Lung (tissue), 11 donors: ENCODE measurements at regions not wholly inside any gene's neighbourhood (a gene's known extent, or its start where the extent isn't known, plus 50 kb on each side); places are given as distances from the start of the nearest gene placed in this dataset.

Source experiments
- ATAC-seq: fragments of 200-7000 bp; cut with Tn5 transposase; one replicate; pipeline ENCODE4 v1.9.1; 2020; ENCODE audit warnings: moderate number of reproducible peaks; ENCODE audit not compliant: insufficient read depth, low FRiP score
- DNase-seq, 3 donors: peaks; one replicate each; pipeline ENCODE4 v3.0.0-alpha.2; 2013 to 2017
- H3K27ac ChIP-seq, 2 donors: one replicate each; pipeline ENCODE4 v1.5.1; 2013; ENCODE audit warnings: mild to moderate bottlenecking in 2 of 2, moderate library complexity in 2 of 2, control low read depth in 1 of 2, inconsistent platforms in 1 of 2, low read depth in 1 of 2, low read length in 1 of 2
- H3K27me3 ChIP-seq, 3 donors: one replicate each; pipeline ENCODE4 v1.5.1; 2013; ENCODE audit warnings: low read length in 2 of 3; ENCODE audit not compliant: control insufficient read depth in 3 of 3, insufficient read depth in 3 of 3
- H3K36me3 ChIP-seq, 4 donors: one replicate each; pipeline ENCODE4 v1.5.1; 2013; ENCODE audit warnings: low read length in 4 of 4, mild to moderate bottlenecking in 1 of 4, moderate library complexity in 1 of 4; ENCODE audit not compliant: control insufficient read depth in 4 of 4, insufficient read depth in 4 of 4
- H3K4me1 ChIP-seq, 5 donors: one replicate each; pipeline ENCODE4 v1.5.1; 2013; ENCODE audit warnings: low read length in 5 of 5, mild to moderate bottlenecking in 2 of 5, moderate library complexity in 1 of 5; ENCODE audit not compliant: control insufficient read depth in 5 of 5, insufficient read depth in 5 of 5
- H3K4me3 ChIP-seq: one replicate; pipeline ENCODE4 v1.5.1; 2013; ENCODE audit warnings: mild to moderate bottlenecking, control low read depth, moderate library complexity
- H3K9ac ChIP-seq, 2 donors: one replicate each; pipeline ENCODE4 v1.5.1; 2013; ENCODE audit warnings: low read length in 2 of 2, control low read depth in 1 of 2; ENCODE audit not compliant: insufficient read depth in 1 of 2
- H3K9me3 ChIP-seq, 4 donors: one replicate each; pipeline ENCODE4 v1.5.1; 2013; ENCODE audit warnings: low read length in 3 of 4, mild to moderate bottlenecking in 1 of 4, moderate library complexity in 1 of 4; ENCODE audit not compliant: control insufficient read depth in 4 of 4, insufficient read depth in 3 of 4
- WGBS, 2 donors: extraction: QIAGEN DNeasy Blood & Tissue Kit; methylation state at CpG; one replicate each; pipeline ENCODE4 v1.1.7; 2013; 5-methylcytosine and 5-hydroxymethylcytosine counted together
- TF ChIP-seq, protein P1 (sequence below): IDR thresholded peaks from 2 replicates; pipeline ENCODE4 v1.5.1; 2012; ENCODE audit warnings: mild to moderate bottlenecking; ENCODE audit errors: control extremely low read depth, extremely low read depth
- donor health status: control.
- donor health status: control.
- donor health status: Bipolar disorder and iron deficiency.
- donor health status: healthy.
- donor health status: DM: yes; HTN: yes; CAD: no.

DNA sequence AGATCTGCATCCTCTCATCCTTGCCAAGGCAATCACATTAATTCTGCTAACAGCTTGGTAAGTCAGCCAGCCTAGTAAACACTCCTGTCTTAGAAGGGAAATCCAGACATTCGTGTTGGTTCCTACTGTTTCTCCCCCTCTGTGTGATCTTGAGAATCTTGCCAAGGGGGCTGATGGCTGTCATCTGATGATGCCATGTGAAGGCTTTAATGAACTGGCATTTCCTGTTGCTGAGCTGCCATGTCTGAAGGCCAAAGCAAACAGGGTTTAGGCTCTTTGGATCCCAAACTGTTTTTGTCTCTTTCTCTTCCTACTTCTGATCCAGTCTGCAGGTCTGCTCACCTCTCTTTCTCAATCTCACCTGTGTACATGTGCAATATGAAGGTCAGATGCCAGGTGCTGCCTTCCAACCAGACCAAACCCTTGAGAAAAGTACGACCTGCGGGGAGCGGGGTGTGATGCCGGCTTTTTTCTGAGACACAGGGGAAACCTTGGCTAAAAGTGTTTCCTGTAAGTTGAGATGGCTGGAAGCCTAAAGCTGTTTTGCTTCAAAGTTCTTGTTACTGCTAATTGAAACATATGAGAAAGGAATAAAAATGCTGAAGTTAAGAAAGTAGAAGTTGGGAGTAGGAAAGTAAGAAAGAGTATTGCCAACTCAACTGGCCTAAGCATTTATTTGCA is 532.9 kb downstream of the ANKRD50 start:
- H3K9ac ChIP-seq = no peak overlapping the region
- no peaks in the 10 kb centered on the region for H3K9me3 ChIP-seq
- no peaks in the 10 kb centered on the region for H3K36me3 ChIP-seq
- no peak for DNase-seq
- 18 to 33% methylated on average over 5 of the region's 5 CpGs for WGBS, 2 donors
- H3K4me3 ChIP-seq = no peak overlapping the region
- no peak for ATAC-seq
- H3K4me1 ChIP-seq = no peaks in the 10 kb centered on the region
- TF ChIP-seq, protein P1, sequence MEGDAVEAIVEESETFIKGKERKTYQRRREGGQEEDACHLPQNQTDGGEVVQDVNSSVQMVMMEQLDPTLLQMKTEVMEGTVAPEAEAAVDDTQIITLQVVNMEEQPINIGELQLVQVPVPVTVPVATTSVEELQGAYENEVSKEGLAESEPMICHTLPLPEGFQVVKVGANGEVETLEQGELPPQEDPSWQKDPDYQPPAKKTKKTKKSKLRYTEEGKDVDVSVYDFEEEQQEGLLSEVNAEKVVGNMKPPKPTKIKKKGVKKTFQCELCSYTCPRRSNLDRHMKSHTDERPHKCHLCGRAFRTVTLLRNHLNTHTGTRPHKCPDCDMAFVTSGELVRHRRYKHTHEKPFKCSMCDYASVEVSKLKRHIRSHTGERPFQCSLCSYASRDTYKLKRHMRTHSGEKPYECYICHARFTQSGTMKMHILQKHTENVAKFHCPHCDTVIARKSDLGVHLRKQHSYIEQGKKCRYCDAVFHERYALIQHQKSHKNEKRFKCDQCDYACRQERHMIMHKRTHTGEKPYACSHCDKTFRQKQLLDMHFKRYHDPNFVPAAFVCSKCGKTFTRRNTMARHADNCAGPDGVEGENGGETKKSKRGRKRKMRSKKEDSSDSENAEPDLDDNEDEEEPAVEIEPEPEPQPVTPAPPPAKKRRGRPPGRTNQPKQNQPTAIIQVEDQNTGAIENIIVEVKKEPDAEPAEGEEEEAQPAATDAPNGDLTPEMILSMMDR = no peak
- no peak overlapping the region for H3K27ac ChIP-seq
- no peaks in the 10 kb centered on the region for H3K27me3 ChIP-seq

DNA sequence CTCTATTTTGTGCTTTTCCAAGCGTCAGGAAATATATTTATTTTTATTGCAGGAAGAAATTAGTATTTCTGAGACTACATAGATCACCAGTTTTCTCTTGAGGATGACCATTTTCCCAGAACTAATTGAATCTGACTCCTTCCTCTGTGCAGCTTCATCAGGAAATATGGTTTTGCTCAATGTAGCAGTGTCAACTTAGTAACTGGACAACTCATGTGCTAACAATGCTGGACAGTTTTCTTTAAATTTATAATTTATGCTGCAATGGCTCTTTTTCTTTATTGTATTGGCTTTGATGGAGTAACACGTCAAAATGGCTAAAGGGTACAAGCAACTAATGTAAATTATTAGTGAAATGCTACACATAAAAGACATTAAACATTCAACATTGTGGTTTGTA is 531.5 kb downstream of the ANKRD50 start:
- 87 to 88% methylated on average over 2 of the region's 2 CpGs for WGBS, 2 donors
- no peak for DNase-seq
- Histone ChIP-seq H3K4me3 (no peak overlapping the region), H3K27ac (no peak overlapping the region), H3K36me3 (no peaks in the 10 kb centered on the region), H3K9ac (no peak overlapping the region), H3K9me3 (no peaks in the 10 kb centered on the region), H3K4me1 (no peaks in the 10 kb centered on the region), H3K27me3 (no peaks in the 10 kb centered on the region)
- TF ChIP-seq, protein P1 = no peak
- no peak for ATAC-seq

DNA sequence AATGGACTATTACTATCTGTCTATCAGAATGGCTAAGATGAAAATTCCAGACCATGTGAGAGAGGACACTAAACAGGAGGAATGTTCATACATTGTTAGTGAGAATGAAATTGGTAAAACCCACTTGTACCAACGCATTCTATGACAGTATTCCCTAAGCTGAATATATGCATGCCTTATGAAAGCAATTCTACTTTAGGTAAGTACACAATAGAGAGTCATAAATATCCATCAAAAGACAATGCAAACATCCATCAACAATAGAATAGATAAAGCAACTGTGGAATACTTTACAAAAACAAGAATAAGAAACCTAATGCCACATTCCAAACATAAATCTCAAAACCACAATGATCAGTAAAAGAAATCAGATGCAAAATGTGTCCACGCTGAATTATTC is 529.3 kb downstream of the ANKRD50 start:
- no peak overlapping the region for H3K4me3 ChIP-seq
- H3K27me3 ChIP-seq = no peaks in the 10 kb centered on the region
- ATAC-seq (no peak), DNase-seq (no peak)
- 92 to 100% methylated on average over 2 of the region's 2 CpGs for WGBS, 2 donors
- H3K36me3 ChIP-seq = no peaks in the 10 kb centered on the region
- H3K9me3 ChIP-seq = no peaks in the 10 kb centered on the region
- no peak overlapping the region for H3K27ac ChIP-seq
- TF ChIP-seq, protein P1 = no peak
- no peaks in the 10 kb centered on the region for H3K4me1 ChIP-seq
- no peak overlapping the region for H3K9ac ChIP-seq

DNA sequence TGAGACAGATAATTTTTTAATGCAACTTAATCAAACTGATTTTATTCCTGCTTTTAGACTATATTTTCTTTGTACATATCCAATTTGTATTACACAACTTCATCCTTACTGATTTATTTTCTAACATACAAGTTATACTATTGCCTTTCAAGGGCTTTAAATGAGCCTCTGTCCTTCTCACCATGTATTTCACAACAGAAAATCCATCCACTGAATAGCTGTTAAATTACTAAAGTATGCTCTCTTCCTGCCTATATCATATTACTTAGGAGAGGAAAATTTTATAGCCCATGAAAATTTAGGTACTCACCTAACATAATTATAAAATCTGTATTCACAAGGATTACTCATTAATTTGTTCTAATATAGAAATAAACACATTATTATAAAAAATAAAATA is 528.6 kb downstream of the ANKRD50 start:
- no peaks in the 10 kb centered on the region for H3K4me1 ChIP-seq
- no peaks in the 10 kb centered on the region for H3K27me3 ChIP-seq
- ATAC-seq = no peak
- H3K9ac ChIP-seq = no peak overlapping the region
- TF ChIP-seq, protein P1 = no peak
- H3K4me3 ChIP-seq = no peak overlapping the region
- DNase-seq = no peak
- H3K27ac ChIP-seq = no peak overlapping the region
- H3K9me3 ChIP-seq = no peaks in the 10 kb centered on the region
- no peaks in the 10 kb centered on the region for H3K36me3 ChIP-seq
